Activated naive CD8-positive, alpha-beta T cell (primary cell): ENCODE measurements at regions not wholly inside any gene's neighbourhood (a gene's known extent, or its start where the extent isn't known, plus 50 kb on each side); places are given as distances from the start of the nearest gene placed in this dataset.

ENCODE experiments used
- H3K27ac Mint-ChIP-seq: one replicate; pipeline ENCODE4 v1.8.0; 2021; ENCODE audit warnings: mixed read lengths
- H3K27me3 Mint-ChIP-seq: one replicate; pipeline ENCODE4 v1.8.0; 2021; ENCODE audit warnings: mixed read lengths
- H3K36me3 Mint-ChIP-seq: one replicate; pipeline ENCODE4 v1.8.0; 2021; ENCODE audit warnings: mixed read lengths
- H3K4me1 Mint-ChIP-seq: one replicate; pipeline ENCODE4 v1.8.0; 2021; ENCODE audit warnings: low read depth, mixed read lengths
- H3K4me3 Mint-ChIP-seq: one replicate; pipeline ENCODE4 v1.8.0; 2021; ENCODE audit warnings: mild to moderate bottlenecking, mixed read lengths
- H3K9me3 Mint-ChIP-seq: one replicate; pipeline ENCODE4 v1.8.0; 2021; ENCODE audit warnings: low read depth, mixed read lengths

DNA sequence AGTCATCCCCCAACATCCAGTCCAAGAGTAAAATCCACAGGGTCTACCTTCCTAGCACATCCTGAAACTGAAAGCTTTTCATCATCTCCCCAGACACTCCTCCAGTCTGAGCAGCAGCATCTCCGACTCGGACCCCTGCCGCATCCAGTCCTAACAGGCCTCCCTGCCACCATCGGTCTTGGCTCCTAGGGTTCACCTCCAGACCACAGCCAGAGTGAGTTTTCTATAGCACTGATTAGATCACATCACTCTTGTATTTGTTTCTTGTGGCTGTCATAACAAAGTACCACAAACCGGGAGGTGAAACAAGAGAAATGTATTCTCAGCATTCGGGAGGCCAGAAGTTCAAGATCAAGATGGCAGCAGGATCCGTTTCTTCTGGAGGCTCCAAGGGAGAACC, 187.8 kb downstream of the TOMM20 start:
- H3K36me3 Mint-ChIP-seq = peaks cover 2% of the 10 kb centered on the region
- no peaks in the 10 kb centered on the region for H3K27me3 Mint-ChIP-seq
- peaks cover 25% of the 10 kb centered on the region for H3K4me1 Mint-ChIP-seq
- no peaks in the 10 kb centered on the region for H3K9me3 Mint-ChIP-seq
- no peak overlapping the region for H3K27ac Mint-ChIP-seq
- H3K4me3 Mint-ChIP-seq = no peak overlapping the region

DNA sequence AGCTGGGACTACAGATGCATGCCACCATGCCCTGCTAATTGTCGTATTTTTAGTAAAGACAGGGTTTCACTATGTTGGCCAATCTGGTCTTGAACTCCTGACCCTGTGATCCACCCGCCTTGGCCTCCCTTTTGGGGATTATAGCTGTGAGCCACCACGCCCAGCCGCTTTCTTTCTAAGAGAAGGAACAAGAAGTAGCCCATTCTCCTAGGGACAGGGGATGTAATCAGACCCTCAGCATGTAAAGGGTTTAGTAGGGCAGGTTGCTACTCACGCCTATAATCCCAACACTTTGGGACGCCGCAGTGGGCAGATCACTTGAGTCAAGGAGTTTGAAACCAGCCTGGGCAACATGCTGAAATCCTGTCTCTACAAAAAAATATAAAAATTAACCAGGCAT, 189.7 kb downstream of the TOMM20 start:
- Mint-ChIP-seq H3K36me3 (no peaks in the 10 kb centered on the region), H3K4me3 (no peak overlapping the region), H3K27ac (no peak overlapping the region), H3K9me3 (no peaks in the 10 kb centered on the region), H3K4me1 (peaks cover 17% of the 10 kb centered on the region), H3K27me3 (no peaks in the 10 kb centered on the region)

DNA sequence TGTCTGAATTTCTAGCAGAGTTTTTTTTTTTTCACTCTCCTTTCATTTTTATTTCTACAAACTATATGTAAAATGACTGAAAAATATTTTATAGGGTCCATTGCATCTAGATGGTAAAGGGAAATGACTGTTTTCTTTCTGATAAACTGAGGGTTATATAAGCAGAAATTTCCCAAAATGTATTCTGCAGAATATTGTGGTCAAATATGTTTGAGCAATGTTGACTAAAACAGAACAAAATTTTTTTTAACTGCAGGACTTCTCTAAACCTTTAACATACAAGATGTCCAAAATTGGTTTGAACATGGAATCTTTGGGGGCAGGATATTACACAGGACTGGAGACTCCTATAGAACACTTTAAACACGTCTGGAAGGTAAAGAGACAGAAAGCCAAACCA, 190.5 kb downstream of the TOMM20 start:
- H3K4me3 Mint-ChIP-seq = no peak overlapping the region

DNA sequence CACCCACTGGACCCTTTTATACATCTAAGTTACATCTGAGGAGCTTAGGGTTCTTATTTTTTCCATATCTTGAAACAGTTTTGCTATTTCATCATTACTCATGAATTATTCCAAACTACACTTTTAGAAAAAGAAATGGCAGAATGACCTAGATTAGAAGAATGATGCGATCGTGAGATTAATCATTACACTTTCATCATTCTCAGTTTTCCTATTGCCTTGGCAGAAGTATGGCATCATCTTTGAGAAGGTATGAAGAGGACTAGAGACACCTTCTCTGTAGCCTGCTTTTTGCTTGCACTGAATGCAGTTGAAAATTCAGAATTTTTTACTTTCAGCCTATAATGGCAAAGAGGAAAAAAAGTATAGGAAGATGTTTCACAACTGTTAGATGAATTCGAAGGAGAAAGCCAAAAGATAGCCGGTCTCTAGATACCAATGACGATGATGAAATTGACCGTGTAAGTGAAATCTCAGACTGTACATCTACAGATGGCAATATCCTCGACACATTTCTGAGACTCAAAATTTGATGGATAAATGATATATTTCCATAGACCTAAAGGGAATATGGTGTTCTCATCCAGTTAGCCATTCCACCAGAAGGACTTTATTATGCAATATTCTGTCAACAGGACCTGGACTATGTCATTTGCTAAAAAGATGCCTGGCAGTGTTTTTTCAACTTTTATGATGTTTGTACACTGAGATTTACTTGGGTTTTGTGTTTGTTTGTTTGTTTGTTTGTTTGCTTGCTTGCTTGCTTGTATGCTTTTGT, 191.8 kb downstream of the TOMM20 start:
- Mint-ChIP-seq H3K4me3 (no peak overlapping the region), H3K27ac (no peak overlapping the region)

More for the DNA sequence above, 190.5 kb downstream of the TOMM20 start:
- H3K27me3 Mint-ChIP-seq = no peaks in the 10 kb centered on the region
- H3K4me1 Mint-ChIP-seq = peaks cover 24% of the 10 kb centered on the region
- no peaks in the 10 kb centered on the region for H3K9me3 Mint-ChIP-seq
- no peak overlapping the region for H3K27ac Mint-ChIP-seq
- no peaks in the 10 kb centered on the region for H3K36me3 Mint-ChIP-seq

DNA sequence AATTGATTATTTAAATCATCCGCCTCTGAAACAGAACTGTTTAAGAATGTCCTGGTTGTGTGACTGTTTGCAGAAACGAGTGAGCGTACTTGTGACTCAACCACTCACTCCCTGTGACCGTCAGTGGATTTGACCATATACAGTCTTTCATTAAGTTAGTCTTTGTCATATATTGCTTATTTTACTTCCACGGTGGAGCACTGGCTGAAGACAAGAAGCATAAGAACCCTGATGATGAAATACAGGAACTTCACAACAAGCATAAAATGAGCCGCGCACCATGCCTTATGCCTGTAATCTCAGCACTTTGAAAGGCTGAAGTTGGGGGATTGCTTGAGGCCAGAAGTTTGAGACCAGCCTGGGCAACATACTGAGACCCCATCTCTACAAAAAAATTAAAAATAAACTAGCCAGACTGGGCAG, 194.0 kb downstream of the TOMM20 start:
- Mint-ChIP-seq H3K9me3 (no peaks in the 10 kb centered on the region), H3K27ac (no peak overlapping the region), H3K36me3 (no peaks in the 10 kb centered on the region), H3K4me3 (no peak overlapping the region), H3K4me1 (peaks cover 30% of the 10 kb centered on the region), H3K27me3 (no peaks in the 10 kb centered on the region)

More for the DNA sequence above, 191.8 kb downstream of the TOMM20 start:
- Mint-ChIP-seq H3K27me3 (no peaks in the 10 kb centered on the region), H3K36me3 (no peaks in the 10 kb centered on the region), H3K4me1 (peaks cover 30% of the 10 kb centered on the region), H3K9me3 (no peaks in the 10 kb centered on the region)

DNA sequence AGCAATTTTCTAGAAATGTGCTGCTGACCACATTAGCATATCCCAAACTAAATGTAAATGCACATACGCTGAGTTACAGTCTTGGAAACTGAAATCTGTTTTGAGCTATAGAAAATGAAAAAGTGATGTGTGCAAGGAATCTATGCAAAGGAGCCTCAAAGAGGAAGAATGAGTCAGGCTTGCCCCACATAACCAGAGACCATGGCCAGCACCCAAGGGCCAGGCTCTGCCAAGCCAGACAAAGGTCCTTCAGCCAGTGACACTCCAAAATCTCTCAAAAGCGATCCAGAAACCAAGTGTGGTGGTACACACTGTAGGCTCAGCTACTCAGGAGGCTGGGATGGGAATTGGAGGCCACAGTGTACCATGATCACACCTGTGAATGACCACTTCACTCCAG, 195.2 kb downstream of the TOMM20 start:
- no peaks in the 10 kb centered on the region for H3K36me3 Mint-ChIP-seq
- no peak overlapping the region for H3K4me3 Mint-ChIP-seq
- peaks cover 42% of the 10 kb centered on the region for H3K4me1 Mint-ChIP-seq
- H3K9me3 Mint-ChIP-seq = no peaks in the 10 kb centered on the region
- peak overlapping the region; percentile 34 for H3K27ac Mint-ChIP-seq
- H3K27me3 Mint-ChIP-seq = no peaks in the 10 kb centered on the region

DNA sequence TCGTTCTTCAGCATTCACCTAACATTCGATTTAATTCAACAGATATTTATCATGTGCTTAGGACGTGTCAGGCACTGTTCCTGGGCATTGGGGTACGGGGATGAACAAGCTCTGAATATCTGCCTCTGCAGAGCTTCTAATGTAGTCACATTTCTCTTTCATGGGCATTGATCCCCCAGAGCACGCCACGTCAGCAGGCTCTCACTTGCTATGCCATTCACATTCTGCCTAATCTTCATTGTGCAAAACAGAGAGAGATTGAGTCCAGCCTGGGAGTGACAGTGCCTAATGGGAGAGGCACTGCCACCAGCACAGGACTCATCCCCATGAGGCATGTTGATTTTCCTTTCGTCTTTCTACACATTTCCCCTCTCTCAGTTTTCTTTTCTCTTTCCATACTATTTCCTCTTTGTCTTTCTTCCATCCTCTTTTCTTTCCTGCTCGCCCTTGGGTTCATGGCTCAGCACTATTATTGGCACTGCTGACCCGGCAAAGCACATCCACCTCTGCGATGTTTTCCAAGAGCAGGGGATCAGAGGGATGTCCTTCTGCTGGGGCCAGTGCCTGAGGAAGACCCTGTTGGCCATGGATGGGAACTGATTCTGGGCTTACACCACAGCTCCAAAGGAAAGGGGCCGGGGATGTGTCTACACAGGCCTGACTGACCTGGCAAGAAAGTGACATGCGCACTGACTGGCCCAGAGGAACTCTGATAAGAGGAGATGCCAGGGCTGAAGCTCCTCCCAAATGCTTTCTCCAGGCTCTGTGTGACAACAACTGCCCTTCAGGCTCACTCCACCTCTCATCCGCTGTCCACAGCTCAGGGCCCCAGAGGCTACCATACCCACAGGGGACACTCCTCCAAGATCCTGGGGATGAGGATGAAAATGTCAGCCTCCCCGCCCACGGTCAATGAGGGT, 195.9 kb downstream of the TOMM20 start:
- H3K36me3 Mint-ChIP-seq = no peaks in the 10 kb centered on the region
- H3K4me3 Mint-ChIP-seq = no peak overlapping the region
- H3K27me3 Mint-ChIP-seq = no peaks in the 10 kb centered on the region
- H3K4me1 Mint-ChIP-seq = peaks cover 47% of the 10 kb centered on the region
- H3K9me3 Mint-ChIP-seq = no peaks in the 10 kb centered on the region
- H3K27ac Mint-ChIP-seq = peak overlapping the region; percentile 34

DNA sequence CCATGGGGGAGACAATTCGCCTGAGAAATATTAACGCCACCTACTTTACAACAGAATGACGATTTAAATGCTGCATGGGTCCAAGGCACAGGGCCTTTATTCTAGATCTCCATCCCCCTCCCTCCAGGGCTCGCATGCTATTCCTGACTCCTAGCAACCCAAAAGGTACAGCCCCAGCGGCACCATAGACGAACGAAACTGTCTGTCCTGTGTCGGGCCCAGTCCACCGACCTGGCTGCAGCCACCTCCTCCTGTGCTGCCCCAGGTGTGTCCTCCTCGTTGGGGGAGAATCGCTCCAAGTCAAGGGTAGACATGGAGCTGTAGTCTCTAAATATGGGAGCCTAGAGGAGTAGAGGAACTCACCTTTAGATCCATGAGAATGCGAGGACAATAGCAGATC, 196.5 kb downstream of the TOMM20 start:
- Mint-ChIP-seq H3K4me3 (no peak overlapping the region), H3K27ac (no peak overlapping the region), H3K4me1 (peaks cover 50% of the 10 kb centered on the region), H3K36me3 (no peaks in the 10 kb centered on the region), H3K27me3 (no peaks in the 10 kb centered on the region), H3K9me3 (no peaks in the 10 kb centered on the region)

DNA sequence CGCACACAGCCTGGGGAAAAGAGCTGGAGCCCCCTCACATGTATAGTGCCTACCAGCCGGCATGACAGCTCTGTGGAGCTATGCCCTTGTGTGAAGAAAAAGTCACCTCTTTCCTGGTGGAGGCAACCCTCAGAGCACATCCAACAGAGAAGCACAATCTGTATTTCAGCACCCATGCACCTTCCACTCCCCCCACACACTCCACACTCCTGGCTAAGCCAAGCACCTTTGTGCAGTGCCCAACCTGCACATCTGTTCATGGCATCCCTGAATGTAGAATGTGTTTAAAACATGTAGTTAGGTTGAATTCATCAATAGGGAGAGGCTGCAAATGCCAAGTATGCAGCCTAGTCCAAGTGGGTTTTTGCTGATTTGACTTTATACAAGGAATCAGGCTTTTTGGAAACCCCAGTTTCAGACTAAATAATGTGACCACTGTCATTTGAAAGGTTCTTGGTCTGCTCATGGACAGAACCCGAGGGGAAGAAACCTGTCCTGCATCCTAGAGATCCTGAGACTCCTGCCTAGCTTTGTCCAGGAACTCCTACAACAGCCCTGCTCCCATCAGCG, 197.1 kb downstream of the TOMM20 start:
- no peaks in the 10 kb centered on the region for H3K27me3 Mint-ChIP-seq
- peaks cover 50% of the 10 kb centered on the region for H3K4me1 Mint-ChIP-seq
- H3K27ac Mint-ChIP-seq = no peak overlapping the region
- H3K9me3 Mint-ChIP-seq = no peaks in the 10 kb centered on the region
- H3K4me3 Mint-ChIP-seq = no peak overlapping the region
- no peaks in the 10 kb centered on the region for H3K36me3 Mint-ChIP-seq

DNA sequence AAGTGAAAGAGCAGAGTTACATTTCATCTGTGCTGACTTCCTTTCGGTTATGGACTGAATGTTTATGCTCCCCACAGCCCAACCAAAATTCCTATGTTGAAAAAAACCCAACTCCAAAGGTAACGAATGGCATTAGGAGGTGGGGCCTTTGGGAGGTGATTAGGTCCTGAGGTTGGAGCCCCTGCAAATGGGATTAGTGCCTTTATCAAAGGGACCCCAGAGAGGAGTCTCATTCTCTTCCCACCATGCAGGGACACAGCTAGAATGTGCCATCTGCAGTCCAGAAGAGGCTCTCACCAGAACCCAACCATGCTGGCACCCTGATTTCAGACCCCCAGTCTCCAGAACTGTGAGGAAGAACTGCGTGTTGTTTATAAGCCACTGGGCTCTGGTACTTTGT, 199.3 kb downstream of the TOMM20 start:
- H3K4me3 Mint-ChIP-seq = no peak overlapping the region
- H3K4me1 Mint-ChIP-seq = peaks cover 62% of the 10 kb centered on the region
- peak overlapping the region; percentile 58 for H3K27ac Mint-ChIP-seq
- no peaks in the 10 kb centered on the region for H3K27me3 Mint-ChIP-seq
- H3K36me3 Mint-ChIP-seq = no peaks in the 10 kb centered on the region
- no peaks in the 10 kb centered on the region for H3K9me3 Mint-ChIP-seq

DNA sequence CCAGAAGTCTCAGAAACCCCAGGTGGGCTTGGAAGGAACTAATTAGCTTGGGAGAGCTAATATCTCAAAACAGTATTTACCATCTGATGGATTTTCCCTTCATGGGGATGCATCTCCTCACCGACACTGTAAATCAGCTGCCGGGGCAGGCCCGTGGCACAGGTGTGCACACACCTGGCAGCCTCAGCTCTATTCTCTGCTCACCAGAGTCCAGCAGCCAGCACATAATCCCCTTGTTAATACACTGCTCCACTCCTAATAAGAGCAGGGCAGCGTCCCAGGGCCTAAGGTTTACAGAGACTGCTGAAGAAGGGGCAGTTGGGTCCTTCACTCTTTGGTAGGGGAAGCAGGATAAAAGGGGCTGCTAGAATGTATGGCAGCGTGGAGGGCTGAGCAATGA, 200.0 kb downstream of the TOMM20 start:
- Mint-ChIP-seq H3K4me3 (no peak overlapping the region), H3K27ac (peak overlapping the region; percentile 58), H3K27me3 (no peaks in the 10 kb centered on the region), H3K9me3 (no peaks in the 10 kb centered on the region), H3K36me3 (no peaks in the 10 kb centered on the region), H3K4me1 (peaks cover 65% of the 10 kb centered on the region)

DNA sequence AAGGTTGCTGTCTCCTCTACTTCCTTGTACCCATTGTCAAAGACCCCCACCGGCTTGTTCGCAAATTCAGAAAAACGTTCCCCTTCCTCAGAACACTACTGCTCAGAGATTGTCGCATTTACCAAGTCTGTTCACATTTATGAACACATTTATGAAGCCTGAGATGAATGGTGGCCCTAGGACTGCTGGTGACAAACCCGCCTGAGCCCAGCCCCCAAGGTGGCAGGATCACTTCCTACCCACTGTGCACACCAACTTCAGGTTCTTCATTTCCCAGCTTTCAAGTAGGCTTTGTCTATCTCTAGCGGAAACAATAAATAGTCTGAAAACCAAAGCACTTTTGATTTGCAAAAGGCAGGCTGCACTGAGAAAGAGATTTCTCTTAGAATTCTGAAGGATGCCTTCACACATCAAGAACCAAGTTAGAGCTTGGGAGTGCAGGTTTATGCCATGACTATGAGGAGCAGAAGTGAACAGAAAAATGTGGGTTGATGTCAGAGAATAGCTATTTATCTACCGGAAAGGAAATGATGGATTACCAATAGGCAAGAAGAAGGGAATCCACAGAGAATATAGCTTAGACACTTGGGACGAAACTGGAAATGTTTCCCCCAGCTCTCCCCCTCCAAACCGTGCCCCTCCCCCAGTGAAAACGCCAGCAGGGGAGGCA, 200.5 kb downstream of the TOMM20 start:
- H3K4me1 Mint-ChIP-seq = peaks cover 61% of the 10 kb centered on the region
- H3K4me3 Mint-ChIP-seq = peak overlapping the region; percentile 74
- H3K36me3 Mint-ChIP-seq = peaks cover 3% of the 10 kb centered on the region

DNA sequence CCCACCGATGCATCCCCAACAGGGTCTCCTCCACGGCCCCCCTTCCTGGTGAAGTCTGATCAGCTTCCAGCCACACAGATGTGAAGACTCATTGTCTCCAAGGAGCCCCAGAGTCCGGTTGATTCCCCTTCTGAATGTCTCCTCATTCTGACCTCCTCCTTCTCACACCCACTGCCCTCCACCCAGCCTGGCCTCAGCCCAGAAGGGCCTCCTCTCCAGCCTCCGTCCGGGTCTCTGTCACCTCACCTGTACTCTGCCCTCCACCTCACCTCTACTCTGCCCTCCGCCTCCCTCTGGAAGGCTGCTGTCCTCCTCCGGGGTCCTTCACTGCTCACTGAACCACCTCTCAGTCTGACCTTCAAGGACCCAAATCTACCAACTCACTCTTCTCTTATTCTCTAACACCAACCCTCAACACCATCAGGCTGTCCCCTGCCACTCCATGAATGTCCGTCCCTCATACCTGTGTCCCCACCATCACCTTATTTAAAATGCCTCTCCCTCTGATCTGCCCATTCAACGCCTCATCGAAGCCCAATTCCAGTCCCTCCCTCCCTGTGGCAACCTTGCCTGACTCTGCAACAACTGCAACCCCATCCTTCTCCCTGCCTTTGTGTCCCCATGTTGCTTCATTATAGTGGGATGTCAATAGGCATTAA, 201.2 kb downstream of the TOMM20 start:
- H3K9me3 Mint-ChIP-seq = no peaks in the 10 kb centered on the region
- peak overlapping the region; percentile 74 for H3K4me3 Mint-ChIP-seq
- peaks cover 56% of the 10 kb centered on the region for H3K4me1 Mint-ChIP-seq
- H3K27me3 Mint-ChIP-seq = no peaks in the 10 kb centered on the region
- peak overlapping the region; percentile 94 for H3K27ac Mint-ChIP-seq
- H3K36me3 Mint-ChIP-seq = peaks cover 3% of the 10 kb centered on the region

More for the DNA sequence above, 200.5 kb downstream of the TOMM20 start:
- Mint-ChIP-seq H3K27ac (peak overlapping the region; percentile 94), H3K9me3 (no peaks in the 10 kb centered on the region), H3K27me3 (no peaks in the 10 kb centered on the region)

DNA sequence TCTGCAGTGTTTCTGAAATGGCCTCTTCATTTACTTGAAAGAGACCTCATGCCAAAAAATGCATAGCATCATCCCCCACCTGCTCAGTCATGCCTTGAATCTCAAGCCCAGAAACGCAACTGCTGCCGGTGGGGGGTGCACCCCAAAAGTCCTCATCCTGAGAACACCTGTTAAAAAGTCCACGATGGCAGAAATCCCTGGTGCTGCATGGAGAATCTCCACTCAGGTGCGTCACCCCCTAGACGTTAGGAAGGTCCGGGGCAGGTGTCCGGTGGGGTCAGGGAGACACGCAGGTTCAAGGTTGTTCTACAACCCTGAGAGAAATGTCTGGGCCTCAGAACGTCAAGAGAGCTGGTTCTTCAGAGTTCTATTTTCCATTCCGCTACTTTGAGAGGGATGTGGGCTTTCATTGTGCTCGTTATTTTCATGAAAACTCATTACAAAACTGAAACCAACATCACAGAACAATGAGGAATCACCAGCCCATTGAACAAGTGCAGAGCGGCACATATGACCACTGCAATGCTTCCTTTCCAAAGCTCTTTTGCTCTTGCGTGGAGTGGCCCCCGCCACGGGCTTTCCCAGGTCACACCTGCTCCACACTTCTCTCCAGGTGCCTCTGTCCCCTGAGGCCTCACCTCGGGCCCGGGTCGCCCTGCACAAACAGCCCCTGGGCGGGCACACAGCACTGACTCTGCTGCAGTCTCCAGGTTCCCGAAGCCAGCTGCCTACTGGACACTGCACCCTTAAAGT, 201.9 kb downstream of the TOMM20 start:
- peaks cover 3% of the 10 kb centered on the region for H3K36me3 Mint-ChIP-seq
- no peaks in the 10 kb centered on the region for H3K27me3 Mint-ChIP-seq
- peak overlapping the region; percentile 74 for H3K4me3 Mint-ChIP-seq
- peak overlapping the region; percentile 94 for H3K27ac Mint-ChIP-seq
- peaks cover 56% of the 10 kb centered on the region for H3K4me1 Mint-ChIP-seq
- no peaks in the 10 kb centered on the region for H3K9me3 Mint-ChIP-seq
